ENCODE measurements at regions not wholly inside any gene's neighbourhood (a gene's known extent, or its start where the extent isn't known, plus 50 kb on each side); places are given as distances from the start of the nearest gene placed in this dataset.
A peak's percentile ranks its signal among the peaks of the same experiment; 100 is the strongest.

DNA sequence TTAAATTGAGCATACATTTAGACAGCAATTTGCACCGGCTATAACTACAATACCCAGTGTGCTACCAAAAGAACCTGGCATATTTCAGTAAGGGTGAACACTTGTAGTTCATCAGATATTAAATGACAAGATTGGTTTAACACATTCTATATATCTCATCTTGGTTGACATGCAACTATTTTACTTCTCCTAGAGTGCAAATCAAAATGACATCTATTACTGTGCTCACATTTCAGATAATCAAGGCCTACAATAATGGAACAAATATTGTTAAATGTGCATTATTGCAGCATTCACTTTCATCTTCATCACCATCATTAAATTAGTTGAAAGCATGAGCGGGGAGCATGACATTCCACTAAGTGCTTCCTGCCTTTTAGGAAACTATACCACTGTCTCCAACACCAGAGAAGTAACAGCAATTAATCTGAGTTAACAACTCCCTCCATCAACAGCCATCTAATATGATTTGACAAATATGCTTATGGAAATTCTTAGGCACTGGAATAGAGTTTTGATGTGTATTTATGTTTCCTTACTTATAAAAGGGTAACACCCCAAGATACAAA lies 209.8 kb upstream of the SLIT2 start:
- intact Hi-C loops (cut with DNase I): no loop called here
- Histone ChIP-seq H3K27me3 (no peaks in the 10 kb centered on the region), H3K36me3 (no peaks in the 10 kb centered on the region), H3K27ac (no peak overlapping the region), H3K4me3 (no peak overlapping the region), H3K9me3 (no peaks in the 10 kb centered on the region), H3K4me1 (peaks cover 0 to 8% (median 0%) of the 10 kb centered on the region in 12 donors)
- DNase-seq (no peak), ATAC-seq (no peak)
- no peak for TF ChIP-seq POLR2A (IDR thresholded peaks at IDR 0.05)
- TF ChIP-seq, protein P1, sequence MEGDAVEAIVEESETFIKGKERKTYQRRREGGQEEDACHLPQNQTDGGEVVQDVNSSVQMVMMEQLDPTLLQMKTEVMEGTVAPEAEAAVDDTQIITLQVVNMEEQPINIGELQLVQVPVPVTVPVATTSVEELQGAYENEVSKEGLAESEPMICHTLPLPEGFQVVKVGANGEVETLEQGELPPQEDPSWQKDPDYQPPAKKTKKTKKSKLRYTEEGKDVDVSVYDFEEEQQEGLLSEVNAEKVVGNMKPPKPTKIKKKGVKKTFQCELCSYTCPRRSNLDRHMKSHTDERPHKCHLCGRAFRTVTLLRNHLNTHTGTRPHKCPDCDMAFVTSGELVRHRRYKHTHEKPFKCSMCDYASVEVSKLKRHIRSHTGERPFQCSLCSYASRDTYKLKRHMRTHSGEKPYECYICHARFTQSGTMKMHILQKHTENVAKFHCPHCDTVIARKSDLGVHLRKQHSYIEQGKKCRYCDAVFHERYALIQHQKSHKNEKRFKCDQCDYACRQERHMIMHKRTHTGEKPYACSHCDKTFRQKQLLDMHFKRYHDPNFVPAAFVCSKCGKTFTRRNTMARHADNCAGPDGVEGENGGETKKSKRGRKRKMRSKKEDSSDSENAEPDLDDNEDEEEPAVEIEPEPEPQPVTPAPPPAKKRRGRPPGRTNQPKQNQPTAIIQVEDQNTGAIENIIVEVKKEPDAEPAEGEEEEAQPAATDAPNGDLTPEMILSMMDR (IDR thresholded peaks at IDR 0.05): no peak
- WGBS, 4 donors: 69 to 83% (median 80%) methylated on average over 2 of the region's 2 CpGs

DNA sequence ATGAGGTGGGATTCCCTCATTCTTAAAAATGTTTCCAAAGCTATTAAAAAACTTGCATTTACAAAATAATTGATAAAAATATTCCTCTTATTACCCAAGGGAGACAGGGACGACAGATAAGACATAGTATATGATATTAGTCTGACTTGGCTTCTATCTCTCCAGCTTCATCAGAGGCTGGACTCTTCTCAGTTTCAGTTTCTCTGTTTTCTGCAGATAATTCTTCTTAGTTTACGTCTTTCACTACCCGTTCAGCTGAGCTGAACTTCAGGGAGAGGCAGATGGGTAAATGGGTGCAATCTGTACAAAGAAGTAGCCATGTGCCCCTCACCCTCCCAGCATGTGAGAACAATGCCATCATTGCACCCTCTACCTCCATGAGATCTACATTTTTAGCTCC lies 214.0 kb upstream of the SLIT2 start:
- TF ChIP-seq POLR2A (IDR thresholded peaks at IDR 0.05): no peak
- TF ChIP-seq, protein P1 (IDR thresholded peaks at IDR 0.05): no peak
- Histone ChIP-seq H3K36me3 (no peaks in the 10 kb centered on the region), H3K27me3 (no peaks in the 10 kb centered on the region), H3K27ac (no peak overlapping the region), H3K4me3 (peak overlapping the region in 1 of 12 donors; percentile 20), H3K9me3 (no peaks in the 10 kb centered on the region), H3K4me1 (no peaks in the 10 kb centered on the region)
- 59 to 73% (median 62%) methylated on average over 3 of the region's 3 CpGs for WGBS, 4 donors
- intact Hi-C loops (cut with DNase I): no loop called here
- DNase-seq (no peak), ATAC-seq (no peak)

DNA sequence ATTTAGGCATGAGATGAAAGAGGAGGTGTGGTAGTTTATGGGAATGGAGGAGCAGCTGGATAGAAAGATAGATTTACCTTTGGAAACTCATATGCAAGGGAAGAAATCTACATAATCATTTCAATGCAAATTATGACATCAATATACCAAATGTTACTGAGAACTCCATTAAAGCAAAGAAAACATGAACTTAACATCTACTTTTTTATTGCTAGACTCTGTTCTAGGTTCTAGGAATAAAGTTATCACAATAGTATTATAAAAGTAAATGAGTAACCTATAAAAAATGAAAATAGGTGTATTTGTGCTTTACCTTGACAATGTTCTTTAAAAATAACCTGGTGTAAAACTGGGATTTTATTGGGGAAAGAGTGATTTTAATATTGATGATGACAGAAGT lies 221.6 kb upstream of the SLIT2 start:
- intact Hi-C loops (cut with DNase I): no loop called here
- no peaks in the 10 kb centered on the region for H3K4me1 ChIP-seq
- H3K36me3 ChIP-seq: no peaks in the 10 kb centered on the region
- no peak for ATAC-seq
- no peaks in the 10 kb centered on the region for H3K9me3 ChIP-seq
- TF ChIP-seq, protein P1 (IDR thresholded peaks at IDR 0.05): no peak
- no peak for TF ChIP-seq POLR2A (IDR thresholded peaks at IDR 0.05)
- DNase-seq: no peak
- no peak overlapping the region for H3K27ac ChIP-seq
- H3K4me3 ChIP-seq: no peak overlapping the region
- H3K27me3 ChIP-seq: no peaks in the 10 kb centered on the region

DNA sequence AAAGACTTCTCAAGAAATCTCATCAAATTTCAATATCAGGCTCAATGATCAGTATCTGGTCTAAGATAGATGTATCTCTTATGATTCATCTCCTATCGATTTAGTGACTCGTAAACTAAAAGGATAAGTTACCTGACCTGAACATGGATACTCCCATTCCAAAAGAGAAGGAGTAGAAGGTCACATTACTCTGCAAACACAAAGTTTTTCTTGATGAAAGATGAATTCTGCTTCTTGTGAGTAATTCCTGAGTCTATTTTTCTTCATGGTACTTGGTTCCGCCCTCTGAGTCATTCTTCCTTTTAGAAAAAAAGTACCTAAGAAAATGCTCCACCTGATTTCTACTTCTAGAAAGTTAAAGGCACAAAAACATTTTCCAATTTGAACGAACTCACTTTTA lies 223.1 kb upstream of the SLIT2 start:
- TF ChIP-seq POLR2A (IDR thresholded peaks at IDR 0.05): no peak
- TF ChIP-seq, protein P1 (IDR thresholded peaks at IDR 0.05): no peak
- 85 to 89% (median 87%) methylated on average over 4 of the region's 4 CpGs for WGBS, 4 donors
- Histone ChIP-seq H3K4me1 (no peaks in the 10 kb centered on the region), H3K4me3 (no peak overlapping the region), H3K27me3 (no peaks in the 10 kb centered on the region), H3K9me3 (no peaks in the 10 kb centered on the region), H3K27ac (no peak overlapping the region), H3K36me3 (no peaks in the 10 kb centered on the region)
- no peak for ATAC-seq
- intact Hi-C loops (cut with DNase I): no loop called here
- no peak for DNase-seq

Measured in heart left ventricle (tissue), 16 donors.